Mesendoderm (in vitro differentiated cells): ENCODE measurements at regions not wholly inside any gene's neighbourhood (a gene's known extent, or its start where the extent isn't known, plus 50 kb on each side); places are given as distances from the start of the nearest gene placed in this dataset.

Source experiments
- DNase-seq: peaks from one replicate; pipeline ENCODE4 v3.0.0; 2013
- H2AK5ac ChIP-seq: 2 replicates; pipeline ENCODE4 v1.6.1; 2013; ENCODE audit warnings: low read length, inconsistent platforms
- H2BK120ac ChIP-seq: 2 replicates; pipeline ENCODE4 v1.6.1; 2013; ENCODE audit warnings: low read depth, mild to moderate bottlenecking, low read length, moderate library complexity, mixed read lengths
- H2BK15ac ChIP-seq: replicated peaks from 2 replicates; pipeline ENCODE4 v1.6.1; 2013; ENCODE audit warnings: low read depth, mild to moderate bottlenecking, moderate library complexity
- H2BK5ac ChIP-seq: 2 replicates; pipeline ENCODE4 v1.6.1; 2013; ENCODE audit warnings: low read length, inconsistent platforms
- H3K18ac ChIP-seq: 2 replicates; pipeline ENCODE4 v1.6.1; 2013; ENCODE audit warnings: mild to moderate bottlenecking, low read length, mixed read lengths
- H3K23ac ChIP-seq: one replicate; pipeline ENCODE4 v1.6.1; 2013; ENCODE audit warnings: low read length
- H3K27ac ChIP-seq: 2 replicates; pipeline ENCODE4 v1.5.1; 2013; ENCODE audit warnings: low read depth, mild to moderate bottlenecking, inconsistent platforms, low read length, moderate library complexity
- H3K27me3 ChIP-seq: 2 replicates; pipeline ENCODE4 v1.6.1; 2013; ENCODE audit warnings: low read length, control low read depth, mild to moderate bottlenecking, inconsistent platforms; ENCODE audit not compliant: insufficient read depth, poor library complexity
- H3K36me3 ChIP-seq: 2 replicates; pipeline ENCODE4 v1.6.1; 2013; ENCODE audit warnings: low read length, inconsistent platforms; ENCODE audit not compliant: control insufficient read depth, insufficient read depth
- H3K4ac ChIP-seq: one replicate; pipeline ENCODE4 v1.6.1; 2013; ENCODE audit warnings: low read depth, mild to moderate bottlenecking, low read length, moderate library complexity
- H3K4me1 ChIP-seq: 2 replicates; pipeline ENCODE4 v1.6.1; 2013; ENCODE audit warnings: low read depth, low read length, inconsistent platforms; ENCODE audit not compliant: control insufficient read depth
- H3K4me2 ChIP-seq: 2 replicates; pipeline ENCODE4 v1.6.1; 2013; ENCODE audit warnings: low read length
- H3K4me3 ChIP-seq: 2 replicates; pipeline ENCODE4 v1.5.1; 2013; ENCODE audit warnings: mild to moderate bottlenecking, low read length
- H3K56ac ChIP-seq: one replicate; pipeline ENCODE4 v1.6.1; 2013; ENCODE audit warnings: low read length
- H3K79me1 ChIP-seq: 2 replicates; pipeline ENCODE4 v1.6.1; 2013; ENCODE audit warnings: low read length, inconsistent platforms
- H3K79me2 ChIP-seq: 2 replicates; pipeline ENCODE4 v1.6.1; 2013; ENCODE audit warnings: mild to moderate bottlenecking, low read length; ENCODE audit not compliant: control insufficient read depth, insufficient read depth
- H3K9ac ChIP-seq: 2 replicates; pipeline ENCODE4 v1.6.1; 2013; ENCODE audit warnings: low read length, inconsistent platforms
- H4K5ac ChIP-seq: one replicate; pipeline ENCODE4 v1.6.1; 2013; ENCODE audit warnings: low read length
- H4K8ac ChIP-seq: one replicate; pipeline ENCODE4 v1.6.1; 2013; ENCODE audit warnings: low read depth, mild to moderate bottlenecking, control low read depth, low read length, moderate library complexity
- WGBS: extraction: QIAGEN DNeasy Blood & Tissue Kit; methylation state at CpG from one replicate; pipeline ENCODE4 v1.1.7; 2013; ENCODE audit warnings: low lambda C conversion rate, missing lambda C conversion rate; ENCODE audit not compliant: insufficient coverage; ENCODE audit errors: extremely low coverage; 5-methylcytosine and 5-hydroxymethylcytosine counted together

DNA sequence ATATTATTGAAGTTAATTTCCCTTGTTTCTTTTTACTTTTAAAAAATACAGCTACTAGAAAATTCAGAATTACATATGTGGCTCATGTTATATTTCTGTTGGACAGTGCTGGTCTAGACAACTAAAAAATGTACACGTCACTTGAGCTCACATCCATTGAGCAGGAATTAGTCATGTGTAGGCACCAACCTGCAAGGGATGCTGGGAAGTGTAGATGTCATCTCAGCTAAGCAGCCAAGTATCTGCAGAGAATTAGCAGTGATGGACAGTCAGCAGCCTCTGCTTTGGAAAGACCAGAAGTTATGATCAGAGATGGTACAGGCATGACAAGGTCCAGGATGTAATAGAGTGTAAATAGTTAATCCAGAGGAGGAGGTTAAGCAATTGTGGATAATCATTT lies 87.1 kb upstream of the HS3ST2 start:
- Histone ChIP-seq H3K4me1 (peaks cover 11% of the 10 kb centered on the region), H4K8ac (no peak overlapping the region), H3K27me3 (no peaks in the 10 kb centered on the region), H3K23ac (no peak overlapping the region), H3K79me2 (no peaks in the 10 kb centered on the region), H3K56ac (no peak overlapping the region), H2BK120ac (no peak overlapping the region), H2AK5ac (no peak overlapping the region), H4K5ac (no peak overlapping the region), H3K4me3 (no peak overlapping the region), H3K36me3 (no peaks in the 10 kb centered on the region), H3K27ac (no peak overlapping the region), H2BK5ac (no peak overlapping the region), H2BK15ac (no peak overlapping the region), H3K18ac (no peak overlapping the region), H3K79me1 (no peaks in the 10 kb centered on the region), H3K9ac (no peak overlapping the region), H3K4me2 (no peak overlapping the region), H3K4ac (no peak overlapping the region)
- no CpG with 5 or more reads among the region's 1 CpG for WGBS
- DNase-seq, result no peak

DNA sequence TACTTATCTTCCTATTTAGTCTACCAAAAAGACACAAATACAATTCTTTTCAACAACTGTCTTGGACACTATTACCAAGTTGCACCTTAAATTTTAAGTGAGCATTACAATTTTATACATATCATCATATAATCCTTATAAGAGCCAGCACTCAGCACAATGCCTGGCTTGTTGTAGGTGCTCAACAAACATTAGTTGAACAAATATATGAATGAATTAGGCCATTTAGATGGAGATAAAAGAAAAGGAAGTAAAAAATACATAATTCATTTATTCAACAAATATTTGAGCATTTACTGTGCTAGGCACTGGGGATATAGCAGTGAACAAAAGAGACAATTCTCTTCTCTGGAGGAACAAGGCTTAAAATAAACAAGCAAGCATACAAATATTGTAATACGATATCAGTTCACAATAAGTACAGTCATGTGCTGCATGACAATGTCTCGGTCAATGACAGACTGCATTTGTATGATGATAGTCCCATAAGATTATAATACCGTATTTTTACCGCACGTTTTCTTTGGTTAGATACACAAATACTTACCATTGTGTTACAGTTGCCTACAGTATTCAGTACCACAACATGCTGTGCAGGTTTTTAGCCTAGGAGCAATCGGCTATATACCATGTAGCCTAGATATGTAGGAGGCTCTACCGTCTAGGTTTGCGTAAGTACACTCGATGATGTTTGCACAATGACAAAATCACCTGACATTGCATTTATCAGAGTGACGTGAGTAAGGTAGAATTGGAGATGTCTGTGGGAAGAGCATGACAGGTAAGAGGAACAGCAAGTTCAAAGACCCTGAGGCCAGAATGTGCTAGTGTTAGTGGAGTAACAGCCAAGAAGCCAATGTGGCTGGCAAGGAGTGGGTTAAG lies 86.4 kb upstream of the HS3ST2 start:
- no CpG with 5 or more reads among the region's 10 CpGs for WGBS
- peak overlapping the region; percentile 68 for H4K5ac ChIP-seq

DNA sequence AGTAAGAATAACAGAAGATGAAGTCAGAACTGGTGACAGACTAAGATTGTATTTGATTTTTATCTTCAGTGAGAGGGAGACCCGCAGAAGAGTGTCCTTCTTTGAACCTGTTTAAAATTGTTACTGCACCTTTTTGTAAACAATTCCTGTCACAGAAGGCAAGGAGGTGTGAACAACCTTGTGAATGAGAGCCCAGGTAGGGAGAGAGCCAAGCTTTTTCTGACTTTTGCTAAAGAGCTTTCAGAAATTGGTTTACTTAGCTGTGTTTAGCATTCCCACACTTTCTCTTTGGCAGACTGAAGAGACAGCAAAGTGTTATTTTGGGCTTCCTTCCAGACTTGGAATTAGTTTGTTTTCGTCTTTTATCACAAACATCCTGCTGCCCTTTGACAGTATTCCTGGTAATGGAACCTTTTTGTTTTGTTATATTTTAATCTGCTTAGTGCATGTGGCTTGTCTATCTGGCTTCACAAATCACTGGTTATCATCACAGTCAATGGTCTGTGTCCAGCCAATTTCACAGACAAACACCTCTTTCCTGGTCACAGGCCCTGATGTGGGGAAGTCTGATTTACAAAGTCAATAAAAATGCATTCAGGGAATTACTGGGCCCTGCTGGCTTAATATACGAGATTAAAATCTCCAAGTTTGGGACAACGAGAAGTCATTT lies 85.7 kb upstream of the HS3ST2 start:
- no peak overlapping the region for H2BK120ac ChIP-seq
- H3K56ac ChIP-seq, result no peak overlapping the region
- H3K9ac ChIP-seq, result no peak overlapping the region
- no peaks in the 10 kb centered on the region for H3K79me2 ChIP-seq
- H3K4me3 ChIP-seq, result no peak overlapping the region
- H3K36me3 ChIP-seq, result no peaks in the 10 kb centered on the region
- H3K18ac ChIP-seq, result no peak overlapping the region
- no peak overlapping the region for H2BK15ac ChIP-seq
- peaks cover 11% of the 10 kb centered on the region for H3K4me1 ChIP-seq
- no peak overlapping the region for H3K23ac ChIP-seq
- no CpG with 5 or more reads among the region's 4 CpGs for WGBS
- no peak overlapping the region for H2AK5ac ChIP-seq
- H3K27me3 ChIP-seq, result no peaks in the 10 kb centered on the region
- H3K4ac ChIP-seq, result no peak overlapping the region
- no peak overlapping the region for H4K8ac ChIP-seq
- H4K5ac ChIP-seq, result no peak overlapping the region
- no peaks in the 10 kb centered on the region for H3K79me1 ChIP-seq
- peak overlapping the region; percentile 58 for H3K27ac ChIP-seq
- H2BK5ac ChIP-seq, result no peak overlapping the region
- DNase-seq, result peak; percentile 59
- H3K4me2 ChIP-seq, result no peak overlapping the region

More for the DNA sequence above, 86.4 kb upstream of the HS3ST2 start:
- Histone ChIP-seq H2BK120ac (no peak overlapping the region), H4K8ac (no peak overlapping the region), H3K23ac (no peak overlapping the region), H3K9ac (no peak overlapping the region), H2BK15ac (no peak overlapping the region), H3K18ac (no peak overlapping the region), H3K4me3 (no peak overlapping the region), H3K4ac (no peak overlapping the region), H3K79me2 (no peaks in the 10 kb centered on the region), H3K79me1 (no peaks in the 10 kb centered on the region), H3K56ac (peak overlapping the region; percentile 49), H3K4me1 (peaks cover 11% of the 10 kb centered on the region), H3K27me3 (no peaks in the 10 kb centered on the region), H3K4me2 (peak overlapping the region; percentile 10), H2AK5ac (peak overlapping the region; percentile 57), H2BK5ac (peak overlapping the region; percentile 88), H3K27ac (peak overlapping the region; percentile 25), H3K36me3 (no peaks in the 10 kb centered on the region)
- no peak for DNase-seq

DNA sequence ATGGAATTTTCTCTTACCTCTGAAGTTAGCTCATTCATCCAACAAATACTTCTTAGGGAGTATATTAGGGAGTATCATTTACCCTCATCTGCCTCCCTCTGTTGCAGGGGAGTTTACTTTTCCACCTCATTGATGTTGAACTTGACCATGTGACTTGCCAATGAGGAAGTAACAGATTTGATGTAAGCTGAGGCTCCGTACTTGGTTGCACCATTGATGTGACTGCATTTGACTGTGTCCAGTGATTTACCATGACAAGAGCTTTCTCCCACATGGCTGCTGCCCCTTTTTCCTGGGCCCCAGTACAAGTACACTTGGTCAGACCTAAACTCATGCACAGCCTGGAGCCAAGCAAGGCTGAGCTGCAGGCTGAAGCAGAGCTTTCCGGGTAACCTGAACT lies 81.6 kb upstream of the HS3ST2 start:
- no peak overlapping the region for H3K18ac ChIP-seq
- no peak overlapping the region for H3K4me3 ChIP-seq
- H4K8ac ChIP-seq, result no peak overlapping the region
- H3K56ac ChIP-seq, result no peak overlapping the region
- no peak overlapping the region for H2AK5ac ChIP-seq
- H2BK15ac ChIP-seq, result no peak overlapping the region
- H3K79me1 ChIP-seq, result no peaks in the 10 kb centered on the region
- no peak overlapping the region for H3K4ac ChIP-seq
- H2BK5ac ChIP-seq, result no peak overlapping the region
- no peaks in the 10 kb centered on the region for H3K36me3 ChIP-seq
- H3K4me2 ChIP-seq, result no peak overlapping the region
- H3K4me1 ChIP-seq, result peaks cover 11% of the 10 kb centered on the region
- no CpG with 5 or more reads among the region's 2 CpGs for WGBS
- H2BK120ac ChIP-seq, result no peak overlapping the region
- H3K23ac ChIP-seq, result no peak overlapping the region
- no peak for DNase-seq
- H3K9ac ChIP-seq, result no peak overlapping the region
- no peak overlapping the region for H3K27ac ChIP-seq
- no peaks in the 10 kb centered on the region for H3K27me3 ChIP-seq
- no peaks in the 10 kb centered on the region for H3K79me2 ChIP-seq
- no peak overlapping the region for H4K5ac ChIP-seq

DNA sequence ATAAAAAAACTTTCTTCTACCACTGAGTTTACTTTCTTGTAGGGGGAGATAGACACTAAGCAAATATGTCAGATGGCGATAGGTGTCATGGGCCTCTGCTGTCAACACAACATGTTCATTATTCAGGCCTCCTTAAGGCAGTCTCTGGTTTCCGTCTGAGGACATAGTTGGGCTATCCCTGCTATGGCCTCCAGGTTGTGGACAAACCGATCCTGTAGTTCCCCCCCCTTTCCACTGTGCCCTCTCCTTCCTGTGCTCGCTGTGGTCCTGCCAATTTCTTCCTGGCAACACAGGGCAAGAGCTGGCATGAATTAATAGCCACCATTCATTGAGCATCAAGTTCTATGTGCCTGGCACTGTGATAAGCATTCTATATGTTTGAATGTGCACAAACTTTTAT lies 81.0 kb upstream of the HS3ST2 start:
- no peak overlapping the region for H3K23ac ChIP-seq
- no peak overlapping the region for H2BK15ac ChIP-seq
- no peaks in the 10 kb centered on the region for H3K36me3 ChIP-seq
- no peak overlapping the region for H4K8ac ChIP-seq
- no peak overlapping the region for H4K5ac ChIP-seq
- no peaks in the 10 kb centered on the region for H3K79me1 ChIP-seq
- H2BK120ac ChIP-seq, result no peak overlapping the region
- no peak overlapping the region for H3K4me3 ChIP-seq
- no peak overlapping the region for H3K56ac ChIP-seq
- H3K79me2 ChIP-seq, result no peaks in the 10 kb centered on the region
- DNase-seq, result no peak
- H3K4me1 ChIP-seq, result peaks cover 6% of the 10 kb centered on the region
- no peaks in the 10 kb centered on the region for H3K27me3 ChIP-seq
- H3K18ac ChIP-seq, result no peak overlapping the region
- no peak overlapping the region for H3K9ac ChIP-seq
- no peak overlapping the region for H2AK5ac ChIP-seq
- no peak overlapping the region for H3K4me2 ChIP-seq
- H3K4ac ChIP-seq, result no peak overlapping the region
- WGBS, result no CpG with 5 or more reads among the region's 4 CpGs
- H2BK5ac ChIP-seq, result no peak overlapping the region
- H3K27ac ChIP-seq, result no peak overlapping the region
